GF-D8 (cell line): ENCODE measurements at regions not wholly inside any gene's neighbourhood (a gene's known extent, or its start where the extent isn't known, plus 50 kb on each side); places are given as distances from the start of the nearest gene placed in this dataset.
"Not testable (repeated sequence)": the region's sequence is repeated elsewhere in the genome, so short reads cannot be mapped to it uniquely, and the experiment has no call there.

Experiments used
- DNase-seq: peaks from one replicate; lab custom pipeline; 2025; lab: John Stamatoyannopoulos, UW

GRCh38 chr10:118467200-118467599 lies 125.1 kb upstream of the FAM204A start:
- no peak for DNase-seq

GRCh38 chr10:118465300-118465874 lies 123.3 kb upstream of the FAM204A start:
- DNase-seq = no peak

GRCh38 chr10:118463740-118464139 lies 121.6 kb upstream of the FAM204A start:
- DNase-seq = no peak

GRCh38 chr10:118462401-118462800 lies 120.3 kb upstream of the FAM204A start:
- DNase-seq = no peak

GRCh38 chr10:118459642-118460193 lies 117.6 kb upstream of the FAM204A start:
- DNase-seq = no peak

GRCh38 chr10:118458957-118459641 lies 117.0 kb upstream of the FAM204A start:
- no peak for DNase-seq

DNA sequence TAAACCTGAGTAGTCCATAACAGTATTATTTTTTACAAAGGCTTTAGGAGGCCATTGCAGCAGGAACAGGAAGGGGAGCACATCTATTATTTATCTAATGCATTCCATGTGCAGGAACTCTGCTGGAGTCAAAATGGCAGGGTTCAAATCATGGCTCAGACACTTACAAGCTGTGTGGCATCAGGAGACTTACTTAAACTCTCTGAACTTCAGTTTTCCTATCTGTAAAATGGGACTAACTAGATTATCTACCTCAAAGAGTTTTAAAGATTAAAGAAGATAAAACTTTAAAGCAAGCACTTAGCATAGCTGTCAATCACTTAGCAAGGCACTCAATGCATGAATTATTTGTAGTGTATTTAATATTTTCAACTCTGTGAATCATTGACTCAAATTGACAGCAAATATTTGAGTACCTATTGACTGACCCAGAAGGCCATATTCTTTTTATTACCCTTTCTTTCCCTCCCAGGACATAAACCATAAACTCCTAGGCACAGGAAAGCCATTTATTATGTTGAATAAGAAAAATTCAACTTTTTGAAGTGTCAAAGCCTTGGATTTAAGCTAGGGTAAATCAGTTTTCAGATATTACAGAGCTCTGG lies 115.8 kb upstream of the FAM204A start:
- DNase-seq = no peak

GRCh38 chr10:118455181-118455695 lies 113.1 kb upstream of the FAM204A start:
- DNase-seq = no peak

DNA sequence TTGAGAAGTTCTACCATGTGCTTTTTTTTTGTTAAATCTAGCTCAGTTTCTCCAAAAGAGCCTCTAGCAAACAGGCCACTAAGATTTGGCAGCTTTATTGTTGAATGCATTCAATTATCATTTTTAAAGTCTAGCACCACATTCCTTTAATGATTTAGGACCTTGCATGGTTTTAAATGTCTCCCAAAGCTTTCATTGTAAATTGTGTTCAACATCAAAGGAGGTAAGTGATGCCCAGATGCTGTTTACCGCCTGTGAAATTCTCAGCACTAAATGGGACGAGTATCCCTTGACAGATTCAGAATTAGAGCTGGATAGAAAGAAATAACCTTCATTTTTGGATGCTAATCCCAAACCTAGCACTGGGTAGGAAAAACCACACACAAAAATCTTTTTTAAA lies 112.1 kb upstream of the FAM204A start:
- DNase-seq = no peak

- no peak for DNase-seq
Observed at GRCh38 chr10:118452098-118452497, 110.0 kb upstream of the FAM204A start.

- no peak for DNase-seq
Observed at GRCh38 chr10:118449521-118449920, 107.4 kb upstream of the FAM204A start.

DNA sequence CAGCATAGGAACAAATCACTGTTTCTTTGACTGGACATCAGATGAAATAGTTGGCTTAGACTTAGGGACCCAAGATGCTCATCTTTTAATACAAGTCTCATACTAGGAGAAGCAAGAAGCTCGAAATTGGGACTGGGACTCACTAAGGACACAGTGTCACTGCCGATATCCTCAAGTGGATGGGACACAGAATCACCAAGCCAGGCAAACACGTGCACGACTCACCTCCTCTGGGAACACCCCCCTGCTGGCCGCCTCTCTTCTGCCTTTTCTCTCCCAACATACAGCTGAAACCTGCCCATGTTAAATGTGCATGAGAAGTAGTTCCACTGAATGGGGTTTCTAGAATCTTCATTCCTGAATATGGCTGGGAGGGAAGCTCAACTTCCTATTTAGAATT lies 106.6 kb upstream of the FAM204A start:
- no peak for DNase-seq

DNA sequence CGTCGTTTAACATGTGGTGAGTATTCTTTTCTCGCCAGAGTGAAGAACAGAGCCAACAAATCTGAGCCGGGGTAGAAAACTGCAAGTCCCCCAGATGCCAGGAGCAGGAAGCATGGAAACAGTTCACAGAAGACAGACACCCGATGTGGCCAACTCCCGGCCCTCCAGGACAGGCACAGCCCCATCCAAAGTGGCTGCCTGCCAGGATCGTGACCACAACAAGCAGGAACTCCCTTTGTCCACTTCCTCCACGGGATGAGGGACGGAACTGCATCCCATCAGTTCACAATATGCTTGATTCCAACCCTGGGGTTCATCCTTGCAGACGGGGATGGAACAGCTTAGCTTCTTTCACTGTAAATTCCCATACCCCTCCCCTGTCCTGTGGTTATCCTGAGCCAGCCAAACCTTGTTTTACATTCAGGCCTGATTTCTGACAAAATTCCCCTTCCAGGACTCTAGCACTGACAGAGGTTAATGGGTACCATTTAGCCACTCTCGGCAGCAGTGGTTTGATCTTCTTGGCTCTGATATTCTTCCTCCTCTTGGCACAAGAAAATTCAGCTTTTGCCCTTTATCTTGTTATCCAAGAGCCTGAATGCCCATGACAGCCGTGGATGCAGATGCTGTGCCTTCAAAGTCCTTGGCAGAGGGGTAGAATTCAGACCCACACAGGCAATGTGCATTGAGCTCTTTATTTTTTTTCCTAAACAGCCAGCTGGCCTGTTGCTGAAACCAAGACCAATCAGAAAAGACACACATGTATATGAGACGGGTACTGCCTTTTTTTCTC lies 105.5 kb upstream of the FAM204A start:
- no peak for DNase-seq

DNA sequence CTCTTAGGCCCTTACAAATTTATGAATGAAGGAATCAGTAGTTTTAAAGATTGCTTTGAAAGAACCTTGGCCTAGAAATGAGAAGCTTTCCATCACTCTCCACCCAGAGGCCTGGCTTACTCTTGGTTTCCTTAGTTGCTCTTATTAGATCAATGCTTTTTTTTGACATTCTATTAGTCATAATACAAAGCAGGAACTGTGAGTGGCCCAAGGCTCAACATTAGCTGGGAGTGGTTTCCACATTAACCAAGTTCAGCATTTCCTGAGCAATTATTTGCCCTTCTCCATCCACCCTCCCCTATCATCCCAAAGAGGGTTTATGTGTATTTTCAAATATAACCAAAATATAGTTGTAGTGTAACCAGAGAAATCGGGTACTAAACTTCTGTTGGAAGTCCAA lies 103.4 kb upstream of the FAM204A start:
- no peak for DNase-seq

- DNase-seq = no peak
Observed at GRCh38 chr10:118444069-118444468, 101.9 kb upstream of the FAM204A start.

GRCh38 chr10:118442032-118442431 lies 99.9 kb upstream of the FAM204A start:
- no peak for DNase-seq

DNA sequence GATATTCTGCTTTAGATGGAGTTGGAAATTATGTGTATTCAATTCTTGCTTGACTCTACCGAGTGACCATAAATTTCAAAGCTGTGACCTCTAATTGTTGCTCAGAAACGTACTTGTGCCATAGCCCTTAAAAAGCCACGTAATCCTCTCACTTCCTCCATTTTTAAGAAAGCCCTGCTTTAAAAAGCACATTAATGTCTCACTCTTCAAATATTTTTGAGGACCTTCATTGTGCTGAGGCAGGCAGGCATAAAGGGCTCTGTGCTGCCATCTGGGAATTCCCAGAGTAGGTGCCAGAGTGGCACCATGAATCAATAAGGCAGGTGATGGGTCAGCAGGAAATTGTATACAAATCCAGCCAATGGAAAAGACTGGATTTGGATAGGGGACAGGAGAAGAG lies 97.7 kb upstream of the FAM204A start:
- DNase-seq = no peak

DNA sequence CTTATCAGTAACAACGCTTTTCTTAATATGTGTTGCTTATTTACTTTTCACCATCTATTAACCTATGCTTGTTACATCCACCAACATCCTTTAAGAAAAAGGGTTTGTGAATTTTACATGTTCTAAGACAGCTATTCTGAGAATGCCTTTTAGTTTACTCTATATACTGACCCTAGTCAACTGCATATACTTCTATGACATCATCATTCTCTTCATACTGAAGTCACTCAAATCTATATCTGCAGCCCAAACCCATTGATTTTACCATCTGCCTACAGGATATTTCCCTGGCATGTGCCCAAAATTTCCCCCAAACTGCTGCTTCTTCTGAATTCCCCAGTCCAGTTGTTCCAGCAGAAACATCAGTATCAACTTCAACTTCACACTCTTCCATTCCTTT lies 94.6 kb upstream of the FAM204A start:
- no peak for DNase-seq

DNA sequence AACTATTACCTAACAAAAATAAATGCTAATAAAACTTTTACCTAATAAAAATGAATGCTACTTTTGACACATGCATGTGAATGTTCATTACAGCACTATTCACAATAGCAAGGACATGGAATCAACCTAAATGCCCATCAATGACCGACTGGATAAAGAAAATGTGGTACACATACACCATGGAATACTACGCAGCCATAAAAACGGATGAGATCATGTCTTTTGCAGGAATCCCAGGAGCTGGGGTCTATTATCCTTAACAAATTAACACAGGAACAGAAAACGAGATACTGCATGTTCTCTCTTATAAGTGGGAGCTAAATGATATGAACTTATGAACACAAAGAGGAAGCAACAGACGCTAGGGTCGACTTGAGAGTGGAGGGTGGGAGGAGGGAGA lies 88.1 kb upstream of the FAM204A start:
- DNase-seq = no peak

DNA sequence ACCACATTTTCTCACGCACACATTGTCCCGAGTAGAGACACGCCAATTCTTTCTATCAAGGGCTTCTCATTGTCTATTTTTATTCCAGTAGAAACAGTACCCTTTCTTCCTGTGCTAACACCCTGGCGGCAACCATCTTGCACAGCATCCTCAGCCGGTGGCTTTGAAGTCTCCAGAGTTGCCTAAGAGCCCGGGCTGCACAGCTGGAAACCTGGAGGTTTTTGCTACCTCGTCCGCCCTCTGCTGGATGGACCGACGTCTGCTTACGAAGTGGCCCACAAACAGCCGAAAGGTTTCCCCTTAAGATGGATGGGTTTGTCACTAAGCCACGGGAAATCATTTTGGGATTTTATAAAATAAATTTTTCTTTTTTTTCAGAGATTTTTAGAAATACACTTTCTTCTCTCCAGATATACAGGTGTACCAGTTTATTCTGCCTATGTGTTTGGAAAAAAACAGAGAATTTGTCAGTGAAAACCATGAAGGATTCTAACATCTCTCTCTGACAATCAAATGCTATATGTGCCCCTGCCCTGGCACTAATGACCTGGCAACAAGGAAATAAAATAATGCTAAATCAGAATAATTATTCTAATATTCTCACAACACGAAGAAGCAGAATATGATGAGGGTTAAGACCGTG lies 81.8 kb upstream of the FAM204A start:
- peak; percentile 41 for DNase-seq

DNA sequence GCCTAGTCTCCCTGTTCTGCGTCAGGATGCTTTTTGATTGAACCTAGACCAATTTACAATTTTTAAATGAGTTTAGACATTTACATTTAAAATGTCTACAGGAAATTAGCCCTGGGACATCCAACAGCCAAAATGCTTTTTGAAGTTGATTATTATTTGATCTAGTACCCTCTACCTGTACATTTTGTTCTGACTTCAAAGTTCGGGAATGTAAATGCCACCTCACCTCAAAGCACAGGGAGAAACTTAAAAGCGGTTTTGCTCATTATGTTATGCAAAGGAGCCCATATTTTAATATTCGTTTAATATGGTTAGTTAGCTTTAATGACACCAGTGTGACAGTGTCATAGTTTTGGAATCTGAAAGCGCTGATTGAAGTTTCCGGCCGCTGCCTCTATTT lies 80.1 kb upstream of the FAM204A start:
- no peak for DNase-seq

GRCh38 chr10:118420049-118420448 lies 77.9 kb upstream of the FAM204A start:
- DNase-seq = not testable (repeated sequence)
